ENCODE measurements at regions not wholly inside any gene's neighbourhood (a gene's known extent, or its start where the extent isn't known, plus 50 kb on each side); places are given as distances from the start of the nearest gene placed in this dataset.
"Not testable (repeated sequence)": the region's sequence is repeated elsewhere in the genome, so short reads cannot be mapped to it uniquely, and the experiment has no call there.

- H3K9ac ChIP-seq (ENCODE audit: low read length) = no peak overlapping the region
- H3K36me3 ChIP-seq (ENCODE audit: control insufficient read depth, insufficient read depth, low read length) = no peaks in the 10 kb centered on the region
- H3K4me1 ChIP-seq (ENCODE audit: control insufficient read depth, insufficient read depth, low read length) = no peaks in the 10 kb centered on the region
- H3K27ac ChIP-seq (ENCODE audit: low read depth, low read length) = no peak overlapping the region
- H3K27me3 ChIP-seq (ENCODE audit: control insufficient read depth, insufficient read depth, low read length) = no peaks in the 10 kb centered on the region
- H3K4me3 ChIP-seq (ENCODE audit: low read depth, low read length) = no peak overlapping the region
- peaks cover 3% of the 10 kb centered on the region; the same call in 1 of the 2 replicates for H3K9me3 ChIP-seq (ENCODE audit: control insufficient read depth, insufficient read depth, low read depth, low read length)
These were observed 463.4 kb upstream of the NDN start for GRCh38 chr15:24150542-24150941.

GRCh38 chr15:24158306-24158705, 471.2 kb upstream of the NDN start:
- not testable (repeated sequence) for H3K27me3 ChIP-seq (ENCODE audit: control insufficient read depth, insufficient read depth, low read length); H3K4me3 ChIP-seq (ENCODE audit: low read depth, low read length); H3K36me3 ChIP-seq (ENCODE audit: control insufficient read depth, insufficient read depth, low read length); H3K27ac ChIP-seq (ENCODE audit: low read depth, low read length); H3K9ac ChIP-seq (ENCODE audit: low read length); H3K9me3 ChIP-seq (ENCODE audit: control insufficient read depth, insufficient read depth, low read depth, low read length); H3K4me1 ChIP-seq (ENCODE audit: control insufficient read depth, insufficient read depth, low read length)

- not testable (repeated sequence) for H3K4me1 ChIP-seq (ENCODE audit: control insufficient read depth, insufficient read depth, low read length); H3K27me3 ChIP-seq (ENCODE audit: control insufficient read depth, insufficient read depth, low read length); H3K9me3 ChIP-seq (ENCODE audit: control insufficient read depth, insufficient read depth, low read depth, low read length); H3K27ac ChIP-seq (ENCODE audit: low read depth, low read length); H3K36me3 ChIP-seq (ENCODE audit: control insufficient read depth, insufficient read depth, low read length); H3K9ac ChIP-seq (ENCODE audit: low read length); H3K4me3 ChIP-seq (ENCODE audit: low read depth, low read length)
These were observed 478.4 kb upstream of the NDN start for GRCh38 chr15:24165512-24165911.

GRCh38 chr15:24202297-24202696, 473.3 kb upstream of the NPAP1 start:
- not testable (repeated sequence) for H3K27ac ChIP-seq (ENCODE audit: low read depth, low read length); H3K36me3 ChIP-seq (ENCODE audit: control insufficient read depth, insufficient read depth, low read length); H3K4me3 ChIP-seq (ENCODE audit: low read depth, low read length); H3K4me1 ChIP-seq (ENCODE audit: control insufficient read depth, insufficient read depth, low read length); H3K9me3 ChIP-seq (ENCODE audit: control insufficient read depth, insufficient read depth, low read depth, low read length); H3K27me3 ChIP-seq (ENCODE audit: control insufficient read depth, insufficient read depth, low read length); H3K9ac ChIP-seq (ENCODE audit: low read length)

- not testable (repeated sequence) for H3K27ac ChIP-seq (ENCODE audit: low read depth, low read length); H3K36me3 ChIP-seq (ENCODE audit: control insufficient read depth, insufficient read depth, low read length); H3K9me3 ChIP-seq (ENCODE audit: control insufficient read depth, insufficient read depth, low read depth, low read length); H3K4me3 ChIP-seq (ENCODE audit: low read depth, low read length); H3K9ac ChIP-seq (ENCODE audit: low read length); H3K27me3 ChIP-seq (ENCODE audit: control insufficient read depth, insufficient read depth, low read length); H3K4me1 ChIP-seq (ENCODE audit: control insufficient read depth, insufficient read depth, low read length)
These were observed 463.7 kb upstream of the NPAP1 start for GRCh38 chr15:24211742-24212476.

- H3K4me3 ChIP-seq (ENCODE audit: low read depth, low read length) = no peak overlapping the region
- H3K4me1 ChIP-seq (ENCODE audit: control insufficient read depth, insufficient read depth, low read length) = no peaks in the 10 kb centered on the region
- H3K9me3 ChIP-seq (ENCODE audit: control insufficient read depth, insufficient read depth, low read depth, low read length) = peaks cover 21% of the 10 kb centered on the region
- H3K9ac ChIP-seq (ENCODE audit: low read length) = no peak overlapping the region
- H3K27ac ChIP-seq (ENCODE audit: low read depth, low read length) = no peak overlapping the region
- no peaks in the 10 kb centered on the region for H3K27me3 ChIP-seq (ENCODE audit: control insufficient read depth, insufficient read depth, low read length)
- H3K36me3 ChIP-seq (ENCODE audit: control insufficient read depth, insufficient read depth, low read length) = no peaks in the 10 kb centered on the region
These were observed 451.8 kb upstream of the NPAP1 start for GRCh38 chr15:24223739-24224138.

GRCh38 chr15:24224161-24224560, 451.4 kb upstream of the NPAP1 start:
- Histone ChIP-seq H3K27me3 (ENCODE audit: control insufficient read depth, insufficient read depth, low read length) (no peaks in the 10 kb centered on the region), H3K27ac (ENCODE audit: low read depth, low read length) (no peak overlapping the region), H3K4me3 (ENCODE audit: low read depth, low read length) (no peak overlapping the region), H3K9me3 (ENCODE audit: control insufficient read depth, insufficient read depth, low read depth, low read length) (peaks cover 24% of the 10 kb centered on the region), H3K9ac (ENCODE audit: low read length) (no peak overlapping the region), H3K36me3 (ENCODE audit: control insufficient read depth, insufficient read depth, low read length) (no peaks in the 10 kb centered on the region), H3K4me1 (ENCODE audit: control insufficient read depth, insufficient read depth, low read length) (no peaks in the 10 kb centered on the region)

- not testable (repeated sequence) for H3K27ac ChIP-seq (ENCODE audit: low read depth, low read length); H3K27me3 ChIP-seq (ENCODE audit: control insufficient read depth, insufficient read depth, low read length); H3K36me3 ChIP-seq (ENCODE audit: control insufficient read depth, insufficient read depth, low read length); H3K4me3 ChIP-seq (ENCODE audit: low read depth, low read length); H3K9ac ChIP-seq (ENCODE audit: low read length); H3K4me1 ChIP-seq (ENCODE audit: control insufficient read depth, insufficient read depth, low read length)
- H3K9me3 ChIP-seq (ENCODE audit: control insufficient read depth, insufficient read depth, low read depth, low read length) = peaks cover 30% of the 10 kb centered on the region
These were observed 446.7 kb upstream of the NPAP1 start for GRCh38 chr15:24228922-24229321.

GRCh38 chr15:24233134-24233533, 442.4 kb upstream of the NPAP1 start:
- H3K27ac ChIP-seq (ENCODE audit: low read depth, low read length); H3K9ac ChIP-seq (ENCODE audit: low read length); H3K36me3 ChIP-seq (ENCODE audit: control insufficient read depth, insufficient read depth, low read length); H3K4me3 ChIP-seq (ENCODE audit: low read depth, low read length); H3K27me3 ChIP-seq (ENCODE audit: control insufficient read depth, insufficient read depth, low read length); H3K4me1 ChIP-seq (ENCODE audit: control insufficient read depth, insufficient read depth, low read length): not testable (repeated sequence)
- peaks cover 16% of the 10 kb centered on the region for H3K9me3 ChIP-seq (ENCODE audit: control insufficient read depth, insufficient read depth, low read depth, low read length)

- H3K9ac ChIP-seq (ENCODE audit: low read length); H3K4me3 ChIP-seq (ENCODE audit: low read depth, low read length); H3K27ac ChIP-seq (ENCODE audit: low read depth, low read length); H3K27me3 ChIP-seq (ENCODE audit: control insufficient read depth, insufficient read depth, low read length); H3K36me3 ChIP-seq (ENCODE audit: control insufficient read depth, insufficient read depth, low read length); H3K4me1 ChIP-seq (ENCODE audit: control insufficient read depth, insufficient read depth, low read length); H3K9me3 ChIP-seq (ENCODE audit: control insufficient read depth, insufficient read depth, low read depth, low read length): not testable (repeated sequence)
These were observed 435.0 kb upstream of the NPAP1 start for GRCh38 chr15:24240580-24240979.

- not testable (repeated sequence) for H3K4me3 ChIP-seq (ENCODE audit: low read depth, low read length); H3K9me3 ChIP-seq (ENCODE audit: control insufficient read depth, insufficient read depth, low read depth, low read length); H3K27ac ChIP-seq (ENCODE audit: low read depth, low read length); H3K4me1 ChIP-seq (ENCODE audit: control insufficient read depth, insufficient read depth, low read length); H3K9ac ChIP-seq (ENCODE audit: low read length); H3K36me3 ChIP-seq (ENCODE audit: control insufficient read depth, insufficient read depth, low read length); H3K27me3 ChIP-seq (ENCODE audit: control insufficient read depth, insufficient read depth, low read length)
These were observed 416.5 kb upstream of the NPAP1 start for GRCh38 chr15:24259106-24259505.

- not testable (repeated sequence) for H3K9ac ChIP-seq (ENCODE audit: low read length); H3K36me3 ChIP-seq (ENCODE audit: control insufficient read depth, insufficient read depth, low read length); H3K4me3 ChIP-seq (ENCODE audit: low read depth, low read length); H3K4me1 ChIP-seq (ENCODE audit: control insufficient read depth, insufficient read depth, low read length); H3K9me3 ChIP-seq (ENCODE audit: control insufficient read depth, insufficient read depth, low read depth, low read length); H3K27me3 ChIP-seq (ENCODE audit: control insufficient read depth, insufficient read depth, low read length); H3K27ac ChIP-seq (ENCODE audit: low read depth, low read length)
These were observed 415.2 kb upstream of the NPAP1 start for GRCh38 chr15:24260407-24260806.

All from HUES6 (cell line).